Suprapubic skin (tissue), 4 donors: ENCODE measurements at regions not wholly inside any gene's neighbourhood (a gene's known extent, or its start where the extent isn't known, plus 50 kb on each side); places are given as distances from the start of the nearest gene placed in this dataset.

Experiments
- DNase-seq, 2 donors: peaks; one replicate each; pipeline ENCODE4 v3.0.0-alpha.2; 2019; ENCODE audit warnings: low spot score in 2 of 2
- H3K27ac ChIP-seq: fragments of 200-600 bp; sonication (generic); one replicate; pipeline ENCODE4 v1.5.1; 2019
- H3K27me3 ChIP-seq: fragments of 200-600 bp; sonication (generic); one replicate; pipeline ENCODE4 v1.5.1; 2019
- H3K36me3 ChIP-seq: fragments of 200-600 bp; sonication (generic); one replicate; pipeline ENCODE4 v1.5.1; 2019
- H3K4me1 ChIP-seq: fragments of 200-600 bp; sonication (generic); one replicate; pipeline ENCODE4 v1.5.1; 2019
- H3K4me3 ChIP-seq: fragments of 200-600 bp; sonication (generic); one replicate; pipeline ENCODE4 v1.5.1; 2019; ENCODE audit warnings: mild to moderate bottlenecking
- H3K9me3 ChIP-seq: fragments of 200-600 bp; sonication (generic); one replicate; pipeline ENCODE4 v1.5.1; 2019
- EP300 ChIP-seq: sonication (generic); formaldehyde crosslinking; IDR thresholded peaks from one replicate; pipeline ENCODE4 v1.6.1; 2017; ENCODE audit warnings: antibody characterized with exemption
- POLR2A ChIP-seq, 2 donors: fragments of 450-650 bp; IDR thresholded peaks; one replicate each; pipeline ENCODE4 v1.6.1; 2017; ENCODE audit warnings: antibody characterized with exemption in 2 of 2, mild to moderate bottlenecking in 2 of 2, moderate library complexity in 2 of 2
- POLR2AphosphoS5 ChIP-seq, 3 donors: sonication (generic); formaldehyde crosslinking; IDR thresholded peaks; one replicate each; pipeline ENCODE4 v1.6.1; 2017; ENCODE audit warnings: antibody characterized with exemption in 3 of 3
- WGBS: methylation state at CpG from one replicate; pipeline ENCODE4 v1.1.5; 2018; 5-methylcytosine and 5-hydroxymethylcytosine counted together
- TF ChIP-seq, protein P1 (sequence below), 2 donors: fragments of 200-600 bp in 1 of 2; fragments of 450-650 bp in 1 of 2; sonication (generic) in 1 of 2; IDR thresholded peaks; one replicate each; pipeline ENCODE4 v1.5.1; 2016 to 2019; ENCODE audit warnings: antibody characterized with exemption in 2 of 2, mild to moderate bottlenecking in 1 of 2, moderate library complexity in 1 of 2

DNA sequence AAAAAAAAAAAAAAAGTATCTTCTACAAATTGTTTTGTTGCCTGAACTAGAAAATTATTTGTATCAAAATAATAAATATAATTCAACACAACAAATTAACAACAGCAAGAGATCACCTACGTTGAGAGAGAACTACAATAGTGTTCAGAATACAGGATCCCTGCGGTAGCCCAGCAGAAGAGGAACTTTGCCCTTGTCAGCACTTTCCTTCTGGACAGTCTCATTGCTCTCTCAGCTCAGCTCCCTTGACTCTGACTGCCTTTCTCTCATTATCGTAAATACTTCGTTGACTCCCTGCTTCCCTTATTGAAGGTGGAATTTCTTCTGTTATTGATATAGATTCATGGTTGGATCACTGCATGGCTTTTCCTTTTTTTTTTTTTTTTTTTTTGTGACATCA, 469.5 kb upstream of the VSTM2A start:
- H3K27me3 ChIP-seq: no peaks in the 10 kb centered on the region
- H3K36me3 ChIP-seq: no peaks in the 10 kb centered on the region
- no peak overlapping the region for H3K27ac ChIP-seq
- no peak overlapping the region for H3K4me3 ChIP-seq
- no peaks in the 10 kb centered on the region for H3K4me1 ChIP-seq
- H3K9me3 ChIP-seq: no peaks in the 10 kb centered on the region
- TF ChIP-seq, protein P1, sequence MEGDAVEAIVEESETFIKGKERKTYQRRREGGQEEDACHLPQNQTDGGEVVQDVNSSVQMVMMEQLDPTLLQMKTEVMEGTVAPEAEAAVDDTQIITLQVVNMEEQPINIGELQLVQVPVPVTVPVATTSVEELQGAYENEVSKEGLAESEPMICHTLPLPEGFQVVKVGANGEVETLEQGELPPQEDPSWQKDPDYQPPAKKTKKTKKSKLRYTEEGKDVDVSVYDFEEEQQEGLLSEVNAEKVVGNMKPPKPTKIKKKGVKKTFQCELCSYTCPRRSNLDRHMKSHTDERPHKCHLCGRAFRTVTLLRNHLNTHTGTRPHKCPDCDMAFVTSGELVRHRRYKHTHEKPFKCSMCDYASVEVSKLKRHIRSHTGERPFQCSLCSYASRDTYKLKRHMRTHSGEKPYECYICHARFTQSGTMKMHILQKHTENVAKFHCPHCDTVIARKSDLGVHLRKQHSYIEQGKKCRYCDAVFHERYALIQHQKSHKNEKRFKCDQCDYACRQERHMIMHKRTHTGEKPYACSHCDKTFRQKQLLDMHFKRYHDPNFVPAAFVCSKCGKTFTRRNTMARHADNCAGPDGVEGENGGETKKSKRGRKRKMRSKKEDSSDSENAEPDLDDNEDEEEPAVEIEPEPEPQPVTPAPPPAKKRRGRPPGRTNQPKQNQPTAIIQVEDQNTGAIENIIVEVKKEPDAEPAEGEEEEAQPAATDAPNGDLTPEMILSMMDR (IDR thresholded peaks at IDR 0.05): no peak
- TF ChIP-seq POLR2A (IDR thresholded peaks at IDR 0.05) (no peak), POLR2AphosphoS5 (IDR thresholded peaks at IDR 0.05) (no peak), EP300 (no peak)
- no peak for DNase-seq
- WGBS: 65% methylated on average over 4 of the region's 4 CpGs

DNA sequence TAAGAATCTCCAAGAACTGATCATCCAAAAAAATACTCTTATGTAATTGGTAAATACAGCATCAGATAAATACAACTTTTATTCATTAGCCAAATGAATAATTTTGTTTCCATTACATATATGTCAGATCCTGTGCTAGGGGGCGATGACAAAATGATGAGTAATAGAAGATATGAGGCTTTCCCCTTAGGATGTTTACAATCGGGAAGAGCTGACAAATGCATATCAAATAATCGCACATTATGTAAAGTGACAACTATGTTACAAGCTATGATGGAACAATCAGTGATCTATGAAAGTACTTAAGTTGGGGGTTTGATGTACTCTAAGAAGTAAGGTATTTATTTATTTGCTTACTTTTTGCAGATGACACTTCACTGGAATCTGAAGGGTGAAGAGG, 465.6 kb upstream of the VSTM2A start:
- Histone ChIP-seq H3K27ac (no peak overlapping the region), H3K9me3 (no peaks in the 10 kb centered on the region), H3K4me3 (no peak overlapping the region), H3K36me3 (no peaks in the 10 kb centered on the region), H3K27me3 (no peaks in the 10 kb centered on the region), H3K4me1 (no peaks in the 10 kb centered on the region)
- no peak for TF ChIP-seq EP300
- no peak for TF ChIP-seq POLR2A (IDR thresholded peaks at IDR 0.05)
- no peak for TF ChIP-seq POLR2AphosphoS5 (IDR thresholded peaks at IDR 0.05)
- TF ChIP-seq, protein P1 (IDR thresholded peaks at IDR 0.05): no peak
- DNase-seq: no peak
- 46% methylated on average over 3 of the region's 3 CpGs for WGBS

DNA sequence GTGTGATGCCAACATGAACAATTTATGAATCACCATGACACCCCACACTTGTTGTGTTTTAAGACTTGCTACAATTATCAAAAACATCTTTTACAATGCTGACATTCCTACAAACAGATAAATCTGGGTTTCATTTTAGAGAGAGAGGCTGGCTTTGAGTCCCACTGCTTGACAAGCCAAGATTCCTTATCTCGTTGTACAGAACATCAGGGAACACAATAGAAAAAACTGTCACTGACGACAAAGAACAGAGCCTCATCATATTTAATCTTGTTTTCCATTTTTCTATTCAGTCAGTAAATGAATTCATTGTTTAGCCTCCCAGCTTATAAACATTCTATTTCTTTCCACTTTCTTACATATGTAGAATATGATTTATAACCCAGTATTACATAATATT, 461.6 kb upstream of the VSTM2A start:
- no peak for DNase-seq
- TF ChIP-seq, protein P1 (IDR thresholded peaks at IDR 0.05): no peak
- no peak for TF ChIP-seq POLR2A (IDR thresholded peaks at IDR 0.05)
- TF ChIP-seq EP300: no peak
- no peak for TF ChIP-seq POLR2AphosphoS5 (IDR thresholded peaks at IDR 0.05)
- no peak overlapping the region for H3K4me3 ChIP-seq
- no peaks in the 10 kb centered on the region for H3K9me3 ChIP-seq
- WGBS: 44% methylated on average over 2 of the region's 2 CpGs
- no peak overlapping the region for H3K27ac ChIP-seq
- H3K4me1 ChIP-seq: no peaks in the 10 kb centered on the region
- H3K36me3 ChIP-seq: no peaks in the 10 kb centered on the region
- no peaks in the 10 kb centered on the region for H3K27me3 ChIP-seq

DNA sequence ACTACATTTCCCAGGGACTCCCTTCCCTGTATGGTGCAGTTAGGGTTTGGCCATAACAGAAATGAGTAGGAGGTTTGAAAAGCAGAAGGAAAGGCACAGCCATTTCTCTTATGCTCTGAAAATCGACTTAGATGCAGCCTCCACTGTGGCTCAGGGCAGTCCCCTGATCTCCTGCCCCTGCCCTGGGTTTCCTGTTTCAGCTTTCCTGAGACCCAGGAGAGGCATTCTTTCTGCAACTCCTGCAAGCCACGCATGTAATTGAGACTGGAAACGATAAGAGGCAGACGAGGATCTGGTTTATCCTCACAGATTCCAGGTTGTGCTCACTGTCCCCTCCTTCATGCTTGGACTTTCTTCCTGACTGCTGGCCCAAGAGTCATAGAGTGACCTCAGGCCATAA, 461.2 kb upstream of the VSTM2A start:
- H3K4me3 ChIP-seq: no peak overlapping the region
- no peak for DNase-seq
- H3K4me1 ChIP-seq: no peaks in the 10 kb centered on the region
- H3K27ac ChIP-seq: no peak overlapping the region
- no peaks in the 10 kb centered on the region for H3K9me3 ChIP-seq
- TF ChIP-seq POLR2A (IDR thresholded peaks at IDR 0.05) (no peak), POLR2AphosphoS5 (IDR thresholded peaks at IDR 0.05) (no peak), EP300 (no peak)
- TF ChIP-seq, protein P1 (IDR thresholded peaks at IDR 0.05): no peak
- no peaks in the 10 kb centered on the region for H3K36me3 ChIP-seq
- H3K27me3 ChIP-seq: no peaks in the 10 kb centered on the region
- WGBS: 60% methylated on average over 4 of the region's 4 CpGs

DNA sequence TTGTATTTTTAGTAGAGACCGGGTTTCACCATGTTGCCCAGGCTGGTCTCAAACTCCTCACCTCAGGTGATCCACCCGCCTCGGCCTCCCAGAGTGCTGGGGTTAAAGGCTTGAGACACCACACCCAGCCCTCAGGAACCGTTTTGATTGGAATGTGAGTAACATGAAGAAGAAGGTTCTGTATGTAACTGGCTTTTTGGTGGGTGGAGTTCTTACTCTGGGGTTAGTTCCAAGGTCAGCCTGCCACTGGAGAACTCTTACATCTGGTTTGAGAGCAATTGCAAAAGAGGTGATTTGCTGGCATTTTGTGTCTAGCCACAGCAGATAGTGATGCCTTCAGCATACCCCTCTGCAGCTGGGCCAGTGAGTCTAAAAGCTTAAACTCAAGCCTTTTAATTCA, 457.8 kb upstream of the VSTM2A start:
- 62% methylated on average over 4 of the region's 4 CpGs for WGBS
- DNase-seq: no peak
- no peak for TF ChIP-seq EP300
- TF ChIP-seq, protein P1 (IDR thresholded peaks at IDR 0.05): no peak
- no peak for TF ChIP-seq POLR2AphosphoS5 (IDR thresholded peaks at IDR 0.05)
- TF ChIP-seq POLR2A (IDR thresholded peaks at IDR 0.05): no peak

More for the DNA sequence above, 457.8 kb upstream of the VSTM2A start:
- Histone ChIP-seq H3K27me3 (no peaks in the 10 kb centered on the region), H3K27ac (no peak overlapping the region), H3K36me3 (no peaks in the 10 kb centered on the region), H3K9me3 (no peaks in the 10 kb centered on the region), H3K4me3 (no peak overlapping the region), H3K4me1 (no peaks in the 10 kb centered on the region)
